ENCODE measurements at regions not wholly inside any gene's neighbourhood (a gene's known extent, or its start where the extent isn't known, plus 50 kb on each side); places are given as distances from the start of the nearest gene placed in this dataset.

DNA sequence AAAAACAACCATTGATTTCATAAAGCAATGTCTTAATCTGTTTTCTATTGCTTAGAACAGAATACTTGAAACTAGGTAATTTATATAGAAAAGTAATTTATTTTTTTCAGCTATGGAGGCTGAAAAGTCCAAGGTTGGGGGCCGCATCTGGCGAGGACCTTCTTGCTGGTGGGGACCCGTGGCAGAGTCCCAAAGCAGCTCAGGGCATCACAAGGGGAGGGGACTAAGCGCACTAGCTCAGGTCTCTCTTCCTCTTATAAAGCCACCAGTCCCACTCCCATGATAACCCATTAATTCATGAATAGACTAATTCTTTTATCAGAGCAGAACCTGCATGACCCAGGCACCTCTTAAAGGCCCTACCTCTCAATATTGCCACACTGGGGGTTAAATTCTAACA is 87.2 kb upstream of the KLF13 start:
- TF ChIP-seq, protein P1, sequence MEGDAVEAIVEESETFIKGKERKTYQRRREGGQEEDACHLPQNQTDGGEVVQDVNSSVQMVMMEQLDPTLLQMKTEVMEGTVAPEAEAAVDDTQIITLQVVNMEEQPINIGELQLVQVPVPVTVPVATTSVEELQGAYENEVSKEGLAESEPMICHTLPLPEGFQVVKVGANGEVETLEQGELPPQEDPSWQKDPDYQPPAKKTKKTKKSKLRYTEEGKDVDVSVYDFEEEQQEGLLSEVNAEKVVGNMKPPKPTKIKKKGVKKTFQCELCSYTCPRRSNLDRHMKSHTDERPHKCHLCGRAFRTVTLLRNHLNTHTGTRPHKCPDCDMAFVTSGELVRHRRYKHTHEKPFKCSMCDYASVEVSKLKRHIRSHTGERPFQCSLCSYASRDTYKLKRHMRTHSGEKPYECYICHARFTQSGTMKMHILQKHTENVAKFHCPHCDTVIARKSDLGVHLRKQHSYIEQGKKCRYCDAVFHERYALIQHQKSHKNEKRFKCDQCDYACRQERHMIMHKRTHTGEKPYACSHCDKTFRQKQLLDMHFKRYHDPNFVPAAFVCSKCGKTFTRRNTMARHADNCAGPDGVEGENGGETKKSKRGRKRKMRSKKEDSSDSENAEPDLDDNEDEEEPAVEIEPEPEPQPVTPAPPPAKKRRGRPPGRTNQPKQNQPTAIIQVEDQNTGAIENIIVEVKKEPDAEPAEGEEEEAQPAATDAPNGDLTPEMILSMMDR (IDR thresholded peaks at IDR 0.05; ENCODE audit: poor library complexity, severe bottlenecking) = no peak
- TF ChIP-seq RAD21 (conservative IDR thresholded peaks at IDR 0.05) (no peak), MXI1 (conservative IDR thresholded peaks at IDR 0.05; ENCODE audit: poor library complexity, severe bottlenecking) (no peak), POLR2AphosphoS5 (IDR thresholded peaks at IDR 0.05) (no peak), EZH2 (IDR thresholded peaks at IDR 0.05; ENCODE audit: borderline replicate concordance, insufficient read depth, low read length, poor library complexity, severe bottlenecking) (no peak), SMC3 (conservative IDR thresholded peaks at IDR 0.05; ENCODE audit: poor library complexity) (no peak)
